Neural progenitor cell (in vitro differentiated cells): ENCODE measurements at regions not wholly inside any gene's neighbourhood (a gene's known extent, or its start where the extent isn't known, plus 50 kb on each side); places are given as distances from the start of the nearest gene placed in this dataset.

Experiments used
- DNase-seq: peaks from one replicate; pipeline ENCODE4 v3.0.0-alpha.2; 2016; ENCODE audit warnings: low spot score
- H2AFZ ChIP-seq: fragments of 200-600 bp; sonication (generic); replicated peaks from 2 replicates; pipeline ENCODE4 v1.6.1; 2016; ENCODE audit warnings: antibody characterized with exemption
- H3F3A ChIP-seq: fragments of 200-600 bp; sonication (generic); 2 replicates; pipeline ENCODE4 v1.6.1; 2016; ENCODE audit warnings: antibody characterized with exemption, low read depth
- H3K27ac ChIP-seq: fragments of 200-600 bp; sonication (generic); 2 replicates; pipeline ENCODE4 v1.5.1; 2016; ENCODE audit warnings: mild to moderate bottlenecking
- H3K27me3 ChIP-seq: fragments of 200-600 bp; sonication (generic); 2 replicates; pipeline ENCODE4 v1.6.1; 2016; ENCODE audit warnings: mild to moderate bottlenecking, moderate library complexity
- H3K36me3 ChIP-seq: fragments of 200-600 bp; sonication (generic); 2 replicates; pipeline ENCODE4 v1.5.1; 2016
- H3K4me1 ChIP-seq: fragments of 200-600 bp; sonication (generic); 2 replicates; pipeline ENCODE4 v1.6.1; 2016; ENCODE audit warnings: mixed run types
- H3K4me2 ChIP-seq: fragments of 200-600 bp; sonication (generic); 2 replicates; pipeline ENCODE4 v1.6.1; 2016
- H3K4me3 ChIP-seq: fragments of 200-600 bp; sonication (generic); 2 replicates; pipeline ENCODE4 v1.5.1; 2016
- H3K79me2 ChIP-seq: fragments of 200-600 bp; sonication (generic); 2 replicates; pipeline ENCODE4 v1.6.1; 2016; ENCODE audit warnings: low read depth
- H3K9ac ChIP-seq: fragments of 200-600 bp; sonication (generic); 2 replicates; pipeline ENCODE4 v1.6.1; 2016
- H3K9me3 ChIP-seq: fragments of 200-600 bp; sonication (generic); 2 replicates; pipeline ENCODE4 v1.5.1; 2016; ENCODE audit warnings: low read depth
- H4K20me1 ChIP-seq: fragments of 200-600 bp; sonication (generic); 2 replicates; pipeline ENCODE4 v1.6.1; 2016; ENCODE audit warnings: low read depth
- H3K27ac Mint-ChIP-seq: 3 replicates; pipeline ENCODE4 v1.8.0; 2021; ENCODE audit warnings: mixed read lengths
- H3K27me3 Mint-ChIP-seq: 2 replicates; pipeline ENCODE4 v1.8.0; 2022; ENCODE audit warnings: low read depth, mild to moderate bottlenecking, inconsistent platforms, moderate library complexity, mixed read lengths; ENCODE audit not compliant: insufficient read depth
- H3K36me3 Mint-ChIP-seq: 3 replicates; pipeline ENCODE4 v1.8.0; 2021; ENCODE audit warnings: mixed read lengths
- H3K4me1 Mint-ChIP-seq: 3 replicates; pipeline ENCODE4 v1.8.0; 2021; ENCODE audit warnings: mixed read lengths
- H3K4me3 Mint-ChIP-seq: 3 replicates; pipeline ENCODE4 v1.8.0; 2021; ENCODE audit warnings: mild to moderate bottlenecking, moderate library complexity, mixed read lengths
- H3K9me3 Mint-ChIP-seq: 3 replicates; pipeline ENCODE4 v1.8.0; 2020; ENCODE audit warnings: mixed read lengths
- EZH2 ChIP-seq: fragments of 200-600 bp; sonication (generic); IDR thresholded peaks from 2 replicates; pipeline ENCODE4 v1.6.1; 2017; ENCODE audit warnings: antibody characterized with exemption, mild to moderate bottlenecking, moderate library complexity
- EZH2phosphoT487 ChIP-seq: fragments of 200-600 bp; sonication (generic); IDR thresholded peaks from 2 replicates; pipeline ENCODE4 v1.6.1; 2017; ENCODE audit warnings: antibody characterized with exemption
- TF ChIP-seq, protein P1 (sequence below): fragments of 200-600 bp; sonication (generic); IDR thresholded peaks from 2 replicates; pipeline ENCODE4 v1.5.1; 2017; ENCODE audit warnings: antibody characterized with exemption, mild to moderate bottlenecking

DNA sequence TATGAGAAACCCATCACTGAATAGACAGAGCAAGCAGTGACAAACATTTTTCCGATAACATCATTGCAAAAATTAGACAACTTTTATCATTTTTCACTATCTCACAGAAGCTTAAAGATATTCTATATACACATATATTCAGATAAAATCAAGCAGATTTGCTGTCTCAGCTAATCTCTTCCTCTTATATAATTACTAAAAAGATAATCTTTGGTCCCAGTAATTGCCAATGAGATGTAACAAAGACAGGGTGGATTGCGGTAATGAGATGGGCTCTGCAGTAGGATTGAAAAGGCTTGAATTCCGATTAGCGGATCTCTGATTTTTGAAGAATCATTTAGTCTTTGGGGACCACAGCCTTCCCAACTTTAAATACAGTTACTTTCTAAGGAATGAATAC is 63.5 kb downstream of the SYT4 start:
- no peaks in the 10 kb centered on the region for H3K9me3 Mint-ChIP-seq
- H3K4me3 ChIP-seq = no peak overlapping the region
- H4K20me1 ChIP-seq = no peaks in the 10 kb centered on the region
- H3K4me1 Mint-ChIP-seq = peaks cover 5% of the 10 kb centered on the region
- TF ChIP-seq EZH2phosphoT487 (no peak), EZH2 (no peak)
- TF ChIP-seq, protein P1, sequence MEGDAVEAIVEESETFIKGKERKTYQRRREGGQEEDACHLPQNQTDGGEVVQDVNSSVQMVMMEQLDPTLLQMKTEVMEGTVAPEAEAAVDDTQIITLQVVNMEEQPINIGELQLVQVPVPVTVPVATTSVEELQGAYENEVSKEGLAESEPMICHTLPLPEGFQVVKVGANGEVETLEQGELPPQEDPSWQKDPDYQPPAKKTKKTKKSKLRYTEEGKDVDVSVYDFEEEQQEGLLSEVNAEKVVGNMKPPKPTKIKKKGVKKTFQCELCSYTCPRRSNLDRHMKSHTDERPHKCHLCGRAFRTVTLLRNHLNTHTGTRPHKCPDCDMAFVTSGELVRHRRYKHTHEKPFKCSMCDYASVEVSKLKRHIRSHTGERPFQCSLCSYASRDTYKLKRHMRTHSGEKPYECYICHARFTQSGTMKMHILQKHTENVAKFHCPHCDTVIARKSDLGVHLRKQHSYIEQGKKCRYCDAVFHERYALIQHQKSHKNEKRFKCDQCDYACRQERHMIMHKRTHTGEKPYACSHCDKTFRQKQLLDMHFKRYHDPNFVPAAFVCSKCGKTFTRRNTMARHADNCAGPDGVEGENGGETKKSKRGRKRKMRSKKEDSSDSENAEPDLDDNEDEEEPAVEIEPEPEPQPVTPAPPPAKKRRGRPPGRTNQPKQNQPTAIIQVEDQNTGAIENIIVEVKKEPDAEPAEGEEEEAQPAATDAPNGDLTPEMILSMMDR = no peak
- H3K36me3 Mint-ChIP-seq = no peaks in the 10 kb centered on the region
- no peak overlapping the region for H3K4me2 ChIP-seq
- H3K27ac Mint-ChIP-seq = no peak overlapping the region
- no peaks in the 10 kb centered on the region for H3K27me3 Mint-ChIP-seq
- DNase-seq = no peak
- no peak overlapping the region for H3K27ac ChIP-seq
- H3K79me2 ChIP-seq = no peaks in the 10 kb centered on the region
- H3K27me3 ChIP-seq = no peaks in the 10 kb centered on the region
- H2AFZ ChIP-seq = no peak overlapping the region
- no peaks in the 10 kb centered on the region for H3K9me3 ChIP-seq
- H3K9ac ChIP-seq = no peak overlapping the region
- H3K36me3 ChIP-seq = no peaks in the 10 kb centered on the region
- no peak overlapping the region for H3K4me3 Mint-ChIP-seq
- no peaks in the 10 kb centered on the region for H3K4me1 ChIP-seq
- no peaks in the 10 kb centered on the region for H3F3A ChIP-seq

DNA sequence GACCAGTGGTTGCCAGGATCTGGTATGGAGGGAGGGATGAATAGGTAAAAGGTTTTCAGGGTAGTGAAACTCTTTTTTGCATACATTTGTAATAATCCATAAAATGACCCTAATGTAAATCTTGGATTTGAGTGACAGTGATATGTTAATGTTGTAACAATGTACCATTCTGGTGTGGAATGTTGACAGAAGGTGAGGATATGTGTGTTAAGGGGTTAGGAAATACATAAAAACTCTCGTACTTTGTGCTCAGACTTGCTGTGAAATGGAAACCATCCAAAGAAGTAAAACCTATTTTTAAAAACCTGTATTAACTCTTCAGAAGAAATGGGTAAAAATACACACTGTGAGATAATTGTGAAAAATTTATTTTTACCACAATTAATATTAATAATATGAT is 66.2 kb downstream of the SYT4 start:
- Mint-ChIP-seq H3K4me1 (peaks cover 5% of the 10 kb centered on the region), H3K27ac (no peak overlapping the region), H3K9me3 (no peaks in the 10 kb centered on the region), H3K4me3 (no peak overlapping the region), H3K27me3 (no peaks in the 10 kb centered on the region), H3K36me3 (no peaks in the 10 kb centered on the region)
- DNase-seq = no peak
- H3K36me3 ChIP-seq = no peaks in the 10 kb centered on the region
- H3K79me2 ChIP-seq = no peaks in the 10 kb centered on the region
- no peak overlapping the region for H3K4me2 ChIP-seq
- TF ChIP-seq, protein P1 = no peak
- no peak for TF ChIP-seq EZH2
- TF ChIP-seq EZH2phosphoT487 = no peak
- H4K20me1 ChIP-seq = no peaks in the 10 kb centered on the region
- H3K4me1 ChIP-seq = no peaks in the 10 kb centered on the region
- no peak overlapping the region for H2AFZ ChIP-seq
- H3K27me3 ChIP-seq = no peaks in the 10 kb centered on the region
- H3F3A ChIP-seq = no peaks in the 10 kb centered on the region
- no peaks in the 10 kb centered on the region for H3K9me3 ChIP-seq
- H3K4me3 ChIP-seq = no peak overlapping the region
- no peak overlapping the region for H3K9ac ChIP-seq
- no peak overlapping the region for H3K27ac ChIP-seq

DNA sequence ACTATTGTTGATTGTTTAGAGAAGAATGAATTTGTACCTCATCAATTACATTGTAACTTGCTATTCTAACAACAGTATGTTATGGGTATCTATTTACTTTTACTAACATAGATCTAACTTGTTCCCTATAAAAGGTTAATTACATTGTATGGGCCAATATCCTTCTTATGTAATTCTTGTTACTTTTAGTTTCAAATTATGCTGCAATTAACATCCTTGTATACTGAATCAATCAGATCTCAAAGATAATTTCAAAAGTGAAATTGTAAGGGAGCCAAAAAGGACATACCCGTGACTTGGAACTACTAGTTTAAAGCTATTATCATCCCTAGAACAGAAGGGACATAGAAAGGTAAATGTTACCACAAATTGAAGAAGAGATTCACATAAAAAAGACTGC is 79.9 kb upstream of the RIT2 start:
- Mint-ChIP-seq H3K9me3 (no peaks in the 10 kb centered on the region), H3K36me3 (no peaks in the 10 kb centered on the region)
- no peak overlapping the region for H3K27ac ChIP-seq

More for the DNA sequence above, 79.9 kb upstream of the RIT2 start:
- no peak overlapping the region for H3K4me2 ChIP-seq
- no peaks in the 10 kb centered on the region for H3K79me2 ChIP-seq
- H3K27ac Mint-ChIP-seq = no peak overlapping the region
- DNase-seq = no peak
- peaks cover 2% of the 10 kb centered on the region for H3K4me1 ChIP-seq
- H3K4me3 Mint-ChIP-seq = no peak overlapping the region
- no peak overlapping the region for H2AFZ ChIP-seq
- H3K27me3 ChIP-seq = no peaks in the 10 kb centered on the region
- TF ChIP-seq, protein P1 = no peak
- TF ChIP-seq EZH2 = no peak
- H3K36me3 ChIP-seq = no peaks in the 10 kb centered on the region
- H3K4me3 ChIP-seq = no peak overlapping the region
- no peaks in the 10 kb centered on the region for H3K9me3 ChIP-seq
- no peak overlapping the region for H3K9ac ChIP-seq
- no peaks in the 10 kb centered on the region for H3K27me3 Mint-ChIP-seq
- no peaks in the 10 kb centered on the region for H4K20me1 ChIP-seq
- H3F3A ChIP-seq = no peaks in the 10 kb centered on the region
- peaks cover 2% of the 10 kb centered on the region for H3K4me1 Mint-ChIP-seq
